CD4-positive, alpha-beta T cell treated with Interleukin-1 beta for 1 hour (primary cell): ENCODE measurements at regions not wholly inside any gene's neighbourhood (a gene's known extent, or its start where the extent isn't known, plus 50 kb on each side); places are given as distances from the start of the nearest gene placed in this dataset.
A peak's percentile ranks its signal among the peaks of the same experiment; 100 is the strongest.

Source experiments
- DNase-seq, 2 donors: peaks; one replicate each; pipeline ENCODE4 v3.0.0-alpha.2; 2020 to 2022

DNA sequence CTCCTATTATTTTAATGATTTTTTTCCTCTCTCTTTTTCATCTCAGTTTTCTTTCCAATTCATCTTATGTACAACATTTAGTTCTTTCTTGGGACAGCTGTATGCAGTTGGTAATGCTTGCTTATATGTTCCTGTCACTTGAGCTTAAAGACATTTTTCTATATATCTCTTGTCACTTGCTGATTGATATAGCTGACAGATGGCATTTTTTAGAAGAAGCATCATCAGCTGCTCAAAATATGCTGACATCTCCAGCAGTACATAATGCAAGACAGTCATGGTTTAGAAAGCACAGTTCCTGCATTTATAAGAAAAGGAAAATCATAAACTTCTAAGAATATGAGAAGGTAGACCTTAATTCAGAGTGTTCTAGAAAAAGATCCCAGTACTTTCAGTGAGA lies 56.5 kb downstream of the DCAF8L1 start:
- no peak for DNase-seq

GRCh38 chrX:27924261-27924660 lies 57.0 kb downstream of the DCAF8L1 start:
- DNase-seq, result no peak

GRCh38 chrX:27918799-27919198 lies 62.5 kb downstream of the DCAF8L1 start:
- DNase-seq, result no peak

GRCh38 chrX:27917713-27918500 lies 63.3 kb downstream of the DCAF8L1 start:
- DNase-seq, result no peak

DNA sequence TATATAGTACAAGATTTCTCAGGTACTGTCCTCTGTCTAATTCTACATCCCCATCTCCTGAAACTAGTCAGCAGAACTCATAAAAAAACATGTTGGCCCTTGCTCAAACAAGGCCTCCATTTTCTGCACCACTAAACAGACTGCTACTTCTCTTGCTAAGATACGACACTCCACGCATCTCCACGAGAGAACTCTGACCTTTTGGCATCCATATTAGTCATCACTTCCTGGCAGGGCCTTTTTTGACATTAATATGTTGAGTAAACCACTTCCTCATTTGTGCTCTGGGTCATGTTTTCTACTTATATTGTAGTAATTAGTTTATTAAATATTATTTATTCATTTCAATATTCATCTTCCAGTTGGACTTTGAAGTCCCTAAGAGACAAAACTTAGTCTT lies 65.6 kb downstream of the DCAF8L1 start:
- peak in 1 of 2 donors; percentile 2 for DNase-seq

DNA sequence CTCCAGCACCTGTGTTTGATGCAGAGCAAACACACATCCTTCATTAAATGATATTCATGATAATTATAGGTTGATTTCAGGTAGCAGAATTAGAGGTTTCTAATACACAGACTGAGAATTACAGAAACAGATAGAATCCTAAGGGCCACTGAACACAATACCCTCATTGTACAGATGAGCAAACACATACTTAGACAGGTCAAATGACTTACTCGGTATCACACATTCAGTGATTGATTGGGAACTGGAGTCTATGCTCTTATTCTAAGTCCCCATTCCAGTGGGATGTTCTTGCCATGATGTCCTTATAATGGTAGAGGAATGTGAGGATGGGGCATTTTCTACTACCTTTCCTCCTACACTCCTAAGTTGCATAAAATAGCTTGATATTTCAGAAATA lies 70.8 kb downstream of the DCAF8L1 start:
- DNase-seq, result no peak

- no peak for DNase-seq
Observed at GRCh38 chrX:27903960-27904359, 77.3 kb downstream of the DCAF8L1 start.

DNA sequence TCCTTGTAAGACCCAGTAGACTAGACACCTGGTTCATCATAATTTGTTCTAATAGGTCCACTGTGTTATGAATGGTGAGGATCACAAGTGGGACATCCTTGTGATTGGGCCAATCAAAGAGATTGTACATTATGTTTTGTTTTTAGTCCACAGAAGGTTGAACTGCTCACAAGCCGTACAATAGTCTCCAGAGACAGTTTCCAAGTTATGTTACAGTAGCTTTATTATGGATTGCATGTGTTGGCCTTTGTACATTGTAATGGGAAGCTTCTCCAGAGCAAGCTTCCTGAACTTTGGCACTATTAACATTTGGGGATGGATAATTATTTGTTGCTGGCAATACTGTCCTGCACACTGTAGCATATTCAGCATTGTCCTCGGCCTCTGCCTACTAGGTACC lies 86.1 kb downstream of the MAGEB10 start:
- DNase-seq, result no peak

GRCh38 chrX:27893211-27893610 lies 85.4 kb downstream of the MAGEB10 start:
- no peak for DNase-seq

GRCh38 chrX:27890611-27891010 lies 82.8 kb downstream of the MAGEB10 start:
- no peak for DNase-seq

- no peak for DNase-seq
Observed at GRCh38 chrX:27889878-27890277, 82.1 kb downstream of the MAGEB10 start.

DNA sequence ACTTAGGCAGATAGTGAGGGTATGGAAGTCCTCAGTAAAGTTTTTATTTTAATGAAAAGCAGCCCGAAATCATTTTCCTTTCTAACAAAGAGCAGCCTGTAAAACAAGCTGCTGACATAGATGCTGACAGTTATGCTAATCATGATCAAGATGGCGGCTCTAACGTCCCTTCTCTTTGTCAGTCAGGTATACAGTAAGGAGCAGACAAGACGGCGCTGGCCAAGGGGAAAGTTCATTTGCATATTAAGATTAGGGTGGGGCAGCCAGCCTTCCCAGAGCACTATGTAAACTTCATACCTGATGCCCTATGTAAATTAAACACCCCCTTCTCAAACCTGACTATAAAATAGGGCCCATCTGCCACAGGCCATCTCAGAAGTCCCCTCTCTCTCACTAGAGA lies 76.9 kb downstream of the MAGEB10 start:
- DNase-seq, result no peak

- DNase-seq, result no peak
Observed at GRCh38 chrX:27883468-27884092, 75.8 kb downstream of the MAGEB10 start.

DNA sequence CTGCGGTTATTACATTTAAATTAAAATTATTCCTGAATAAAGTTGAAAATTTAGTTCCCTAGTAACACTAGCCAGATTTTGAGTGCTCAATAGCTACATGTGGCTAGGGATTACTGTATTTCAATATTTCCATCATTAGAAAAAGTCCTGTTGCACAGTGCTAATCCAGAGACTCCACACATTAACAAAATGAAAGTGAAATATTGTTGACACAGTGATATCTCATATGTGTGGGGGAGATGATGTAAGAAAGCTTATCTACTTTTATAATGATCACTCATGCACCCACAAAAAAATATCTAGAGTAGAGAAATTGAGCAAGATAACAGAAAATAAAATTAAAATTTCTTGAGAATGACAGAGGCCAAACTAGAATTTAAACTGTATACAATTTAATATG lies 74.9 kb downstream of the MAGEB10 start:
- no peak for DNase-seq

GRCh38 chrX:27878862-27879261 lies 71.1 kb downstream of the MAGEB10 start:
- DNase-seq, result no peak
